Spinal cord (tissue), 9 donors: ENCODE measurements at regions not wholly inside any gene's neighbourhood (a gene's known extent, or its start where the extent isn't known, plus 50 kb on each side); places are given as distances from the start of the nearest gene placed in this dataset.

Experiments
- DNase-seq, 6 donors: peaks; one replicate each; pipeline versions ENCODE4 v3.0.0 to v3.0.0-alpha.2; 2013 to 2015; ENCODE audit warnings: low spot score in 6 of 6, low read depth in 4 of 6
- H3K27ac ChIP-seq: one replicate; pipeline ENCODE4 v1.5.1; 2013; ENCODE audit warnings: low read depth, low read length, control low read depth
- H3K27me3 ChIP-seq: one replicate; pipeline ENCODE4 v1.6.1; 2013; ENCODE audit warnings: low read length; ENCODE audit not compliant: control insufficient read depth, insufficient read depth
- H3K36me3 ChIP-seq: one replicate; pipeline ENCODE4 v1.6.1; 2013; ENCODE audit warnings: low read length; ENCODE audit not compliant: control insufficient read depth, insufficient read depth
- H3K4me1 ChIP-seq: one replicate; pipeline ENCODE4 v1.6.1; 2013; ENCODE audit warnings: low read length; ENCODE audit not compliant: control insufficient read depth, insufficient read depth
- H3K4me3 ChIP-seq: one replicate; pipeline ENCODE4 v1.5.1; 2013; ENCODE audit warnings: low read depth, low read length, control low read depth
- H3K9me3 ChIP-seq: one replicate; pipeline ENCODE4 v1.6.1; 2013; ENCODE audit warnings: low read length; ENCODE audit not compliant: control insufficient read depth, insufficient read depth
- WGBS: methylation state at CpG from one replicate; pipeline ENCODE4 v1.1.5; 2013; ENCODE audit warnings: missing lambda C conversion rate; ENCODE audit not compliant: insufficient coverage; 5-methylcytosine and 5-hydroxymethylcytosine counted together
- donor health status: healthy.

DNA sequence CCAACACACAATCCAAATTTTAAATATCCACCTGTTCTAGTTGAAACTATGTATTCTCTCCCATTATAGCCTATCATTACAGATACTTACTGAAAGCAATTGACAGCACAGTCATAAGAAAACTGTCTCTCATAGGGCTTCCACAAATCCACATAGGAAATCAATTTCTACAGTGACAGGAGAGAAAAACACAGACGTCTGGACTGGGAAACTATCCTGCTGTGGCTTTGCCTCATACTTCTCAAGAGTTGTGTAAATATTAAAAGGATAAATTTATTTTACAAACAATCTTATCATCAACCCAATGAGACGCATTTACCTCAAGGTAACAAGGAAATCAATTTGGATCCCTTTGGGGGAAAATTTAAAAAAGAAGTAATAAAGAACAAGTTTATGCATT lies 517.5 kb downstream of the EFNA5 start:
- Histone ChIP-seq H3K9me3 (no peaks in the 10 kb centered on the region), H3K27me3 (no peaks in the 10 kb centered on the region), H3K27ac (no peak overlapping the region), H3K4me3 (no peak overlapping the region), H3K4me1 (no peaks in the 10 kb centered on the region), H3K36me3 (no peaks in the 10 kb centered on the region)
- no CpG with 5 or more reads among the region's 2 CpGs for WGBS
- DNase-seq: no peak

DNA sequence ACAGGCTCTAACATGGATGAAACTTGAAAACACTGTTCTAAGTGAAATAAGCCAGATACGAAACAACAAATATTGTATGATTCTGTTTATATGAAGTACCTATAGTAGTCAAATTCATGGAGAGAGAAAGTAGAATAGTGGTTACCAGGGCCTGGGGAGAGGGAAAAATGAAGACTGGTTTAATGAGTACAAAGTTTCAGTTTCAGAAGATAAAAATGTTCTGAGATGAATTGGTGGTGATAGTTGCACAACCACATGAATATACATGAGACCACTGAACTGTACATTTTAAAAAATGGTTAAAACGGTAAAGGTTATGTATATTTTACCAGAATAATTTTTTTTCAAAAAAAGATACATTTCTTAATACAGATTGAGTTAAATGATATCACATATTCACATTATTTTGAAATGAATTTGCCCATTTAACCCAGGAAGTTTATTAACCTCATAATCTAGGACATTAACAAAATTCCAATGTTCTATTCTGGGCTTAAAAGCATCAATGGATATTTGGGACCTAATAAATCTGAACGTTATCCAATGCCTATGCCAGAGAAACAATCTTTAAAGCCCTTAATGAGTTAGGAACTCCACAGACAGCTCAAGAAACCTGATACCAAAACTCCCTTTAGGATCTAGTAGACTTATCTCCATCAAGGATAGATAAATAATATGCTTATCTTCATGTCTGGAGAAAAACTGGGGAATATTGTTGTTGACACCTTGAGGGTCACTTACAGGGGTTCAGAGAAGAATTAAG lies 521.3 kb downstream of the EFNA5 start:
- Histone ChIP-seq H3K4me1 (no peaks in the 10 kb centered on the region), H3K9me3 (no peaks in the 10 kb centered on the region), H3K27me3 (no peaks in the 10 kb centered on the region), H3K36me3 (no peaks in the 10 kb centered on the region), H3K27ac (no peak overlapping the region), H3K4me3 (no peak overlapping the region)
- WGBS: no CpG with 5 or more reads among the region's 3 CpGs
- DNase-seq: no peak

GRCh38 chr5:107147589-107147988 lies 523.1 kb downstream of the EFNA5 start:
- H3K4me3 ChIP-seq: no peak overlapping the region

GRCh38 chr5:107146901-107147300 lies 523.8 kb downstream of the EFNA5 start:
- H3K4me3 ChIP-seq: no peak overlapping the region
- no peak for DNase-seq
- WGBS: no CpG with 5 or more reads among the region's 4 CpGs

More at GRCh38 chr5:107147589-107147988, 523.1 kb downstream of the EFNA5 start:
- DNase-seq: peak in 2 of 6 donors; percentile 34 to 65
- WGBS: no CpG with 5 or more reads among the region's 1 CpG
- Histone ChIP-seq H3K9me3 (no peaks in the 10 kb centered on the region), H3K36me3 (no peaks in the 10 kb centered on the region), H3K27ac (no peak overlapping the region), H3K27me3 (no peaks in the 10 kb centered on the region), H3K4me1 (no peaks in the 10 kb centered on the region)

GRCh38 chr5:107135391-107135790 lies 535.3 kb downstream of the EFNA5 start:
- H3K27me3 ChIP-seq: no peaks in the 10 kb centered on the region
- no peak overlapping the region for H3K4me3 ChIP-seq
- no CpG with 5 or more reads among the region's 2 CpGs for WGBS
- no peak for DNase-seq
- peaks cover 2% of the 10 kb centered on the region for H3K9me3 ChIP-seq
- no peak overlapping the region for H3K27ac ChIP-seq
- H3K36me3 ChIP-seq: no peaks in the 10 kb centered on the region
- H3K4me1 ChIP-seq: no peaks in the 10 kb centered on the region

More at GRCh38 chr5:107146901-107147300, 523.8 kb downstream of the EFNA5 start:
- no peaks in the 10 kb centered on the region for H3K9me3 ChIP-seq
- no peaks in the 10 kb centered on the region for H3K4me1 ChIP-seq
- H3K27ac ChIP-seq: no peak overlapping the region
- H3K36me3 ChIP-seq: no peaks in the 10 kb centered on the region
- H3K27me3 ChIP-seq: no peaks in the 10 kb centered on the region

DNA sequence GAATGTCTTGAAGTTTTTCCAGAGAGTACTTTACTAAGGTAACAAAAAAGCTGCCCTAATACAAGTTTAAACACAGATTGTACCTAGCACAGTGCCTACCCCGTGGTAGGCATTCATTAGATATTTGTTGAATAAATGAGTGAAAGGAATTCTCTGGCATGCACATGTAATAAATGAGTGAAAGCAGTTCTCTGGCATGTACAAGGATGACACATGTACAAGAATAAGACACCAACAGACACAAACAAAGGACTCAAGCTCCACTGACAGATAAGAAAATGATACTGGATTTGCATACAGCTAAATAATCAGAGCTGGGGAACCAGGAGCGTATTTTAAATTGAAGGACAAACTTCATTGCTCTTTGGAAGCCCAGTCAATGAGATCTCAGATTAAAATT lies 535.8 kb downstream of the EFNA5 start:
- no peak overlapping the region for H3K27ac ChIP-seq
- H3K9me3 ChIP-seq: peaks cover 2% of the 10 kb centered on the region
- WGBS: 60% methylated on average over 1 of the region's 2 CpGs
- DNase-seq: no peak
- no peaks in the 10 kb centered on the region for H3K36me3 ChIP-seq
- H3K4me3 ChIP-seq: no peak overlapping the region
- H3K4me1 ChIP-seq: no peaks in the 10 kb centered on the region
- no peaks in the 10 kb centered on the region for H3K27me3 ChIP-seq

GRCh38 chr5:107129051-107129450 lies 541.7 kb downstream of the EFNA5 start:
- WGBS: no CpG with 5 or more reads among the region's 1 CpG
- Histone ChIP-seq H3K4me1 (no peaks in the 10 kb centered on the region), H3K4me3 (no peak overlapping the region), H3K36me3 (no peaks in the 10 kb centered on the region), H3K27ac (no peak overlapping the region), H3K9me3 (no peaks in the 10 kb centered on the region), H3K27me3 (no peaks in the 10 kb centered on the region)
- peak in 2 of 6 donors; percentile 31 to 45 for DNase-seq

- Histone ChIP-seq H3K9me3 (no peaks in the 10 kb centered on the region), H3K27me3 (no peaks in the 10 kb centered on the region), H3K4me1 (no peaks in the 10 kb centered on the region), H3K36me3 (no peaks in the 10 kb centered on the region), H3K27ac (no peak overlapping the region), H3K4me3 (no peak overlapping the region)
- no CpG with 5 or more reads among the region's 1 CpG for WGBS
- no peak for DNase-seq
Measured at GRCh38 chr5:107127878-107128277, 542.9 kb downstream of the EFNA5 start.

GRCh38 chr5:107126341-107126740 lies 544.4 kb downstream of the EFNA5 start:
- H3K9me3 ChIP-seq: no peaks in the 10 kb centered on the region
- no peaks in the 10 kb centered on the region for H3K27me3 ChIP-seq
- H3K4me1 ChIP-seq: no peaks in the 10 kb centered on the region
- no peak overlapping the region for H3K27ac ChIP-seq
- WGBS: no CpG with 5 or more reads among the region's 3 CpGs
- H3K4me3 ChIP-seq: no peak overlapping the region
- DNase-seq: no peak
- no peaks in the 10 kb centered on the region for H3K36me3 ChIP-seq

DNA sequence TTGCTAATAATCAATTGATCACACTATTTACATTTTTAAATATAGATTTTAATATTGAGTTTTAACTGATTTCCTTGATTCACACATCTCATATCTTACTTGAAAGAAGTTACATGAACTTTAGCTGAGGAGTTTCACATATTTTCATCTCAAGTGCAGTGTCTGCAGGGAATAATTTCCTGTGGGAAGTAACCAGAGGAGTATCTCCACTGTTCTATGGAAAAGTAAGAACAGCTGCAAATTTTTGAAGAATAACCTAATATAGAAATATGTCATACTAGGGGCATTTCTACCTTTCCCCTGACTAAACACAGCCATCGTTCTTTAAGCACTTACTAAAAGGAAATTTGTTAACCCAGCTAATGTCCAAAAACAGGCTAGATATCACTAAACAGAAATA lies 546.4 kb downstream of the EFNA5 start:
- H3K9me3 ChIP-seq: no peaks in the 10 kb centered on the region
- H3K4me3 ChIP-seq: no peak overlapping the region
- H3K27me3 ChIP-seq: no peaks in the 10 kb centered on the region
- WGBS: no CpG with 5 or more reads among the region's 1 CpG
- DNase-seq: no peak
- no peaks in the 10 kb centered on the region for H3K4me1 ChIP-seq
- no peaks in the 10 kb centered on the region for H3K36me3 ChIP-seq
- no peak overlapping the region for H3K27ac ChIP-seq
